GM21360 (cell line): ENCODE measurements at regions not wholly inside any gene's neighbourhood (a gene's known extent, or its start where the extent isn't known, plus 50 kb on each side); places are given as distances from the start of the nearest gene placed in this dataset.

Experiments
- ATAC-seq: cut with Tn5 transposase; IDR thresholded peaks from one replicate; pipeline ENCODE4 v1.9.1; 2021; ENCODE audit warnings: mild to moderate bottlenecking, moderate library complexity; ENCODE audit not compliant: unreplicated experiment

GRCh38 chr7:10212649-10213048 is 761.0 kb upstream of the PHF14 start:
- ATAC-seq = no peak

DNA sequence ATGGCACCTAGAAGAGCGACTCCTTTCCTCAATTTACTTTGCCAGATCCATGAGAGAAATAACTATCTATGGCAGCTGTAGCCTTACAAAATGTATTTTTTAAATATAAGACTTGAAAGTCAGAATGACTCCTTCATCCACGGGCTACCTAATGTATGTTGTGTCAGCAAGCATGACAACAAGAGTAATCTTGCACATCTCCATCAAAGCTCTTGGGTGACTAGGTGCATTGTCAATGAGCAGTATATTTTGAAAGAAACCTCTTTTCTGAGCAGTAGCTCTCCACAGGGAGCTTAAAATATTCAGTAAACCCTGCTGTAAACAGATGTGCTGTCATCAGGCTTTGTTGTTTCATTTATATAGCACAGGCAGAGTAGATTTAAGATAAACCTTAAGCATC is 757.2 kb upstream of the PHF14 start:
- ATAC-seq = no peak

GRCh38 chr7:10221084-10221483 is 752.6 kb upstream of the PHF14 start:
- no peak for ATAC-seq

DNA sequence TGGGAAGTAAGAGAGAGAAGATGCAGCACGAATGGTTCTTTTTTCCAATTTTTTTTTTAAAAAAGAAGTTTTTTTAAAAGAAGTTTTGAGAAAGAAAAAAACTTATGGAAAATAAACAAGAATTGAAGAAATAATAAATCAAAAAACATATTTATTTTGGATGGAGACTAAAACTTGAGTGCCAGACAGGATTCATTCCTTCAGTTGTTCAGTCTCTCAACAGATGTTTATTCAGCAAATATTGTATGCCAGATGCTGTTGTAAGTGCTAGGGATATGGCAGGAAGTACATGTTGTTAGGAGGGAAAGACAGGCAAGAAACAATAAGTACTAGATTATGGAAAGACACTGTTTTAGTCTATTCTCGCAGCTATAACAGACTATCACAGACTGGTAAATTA is 750.7 kb upstream of the PHF14 start:
- no peak for ATAC-seq

GRCh38 chr7:10225275-10225674 is 748.4 kb upstream of the PHF14 start:
- no peak for ATAC-seq

GRCh38 chr7:10237306-10237705 is 736.4 kb upstream of the PHF14 start:
- ATAC-seq = no peak

GRCh38 chr7:10238641-10239040 is 735.0 kb upstream of the PHF14 start:
- no peak for ATAC-seq

DNA sequence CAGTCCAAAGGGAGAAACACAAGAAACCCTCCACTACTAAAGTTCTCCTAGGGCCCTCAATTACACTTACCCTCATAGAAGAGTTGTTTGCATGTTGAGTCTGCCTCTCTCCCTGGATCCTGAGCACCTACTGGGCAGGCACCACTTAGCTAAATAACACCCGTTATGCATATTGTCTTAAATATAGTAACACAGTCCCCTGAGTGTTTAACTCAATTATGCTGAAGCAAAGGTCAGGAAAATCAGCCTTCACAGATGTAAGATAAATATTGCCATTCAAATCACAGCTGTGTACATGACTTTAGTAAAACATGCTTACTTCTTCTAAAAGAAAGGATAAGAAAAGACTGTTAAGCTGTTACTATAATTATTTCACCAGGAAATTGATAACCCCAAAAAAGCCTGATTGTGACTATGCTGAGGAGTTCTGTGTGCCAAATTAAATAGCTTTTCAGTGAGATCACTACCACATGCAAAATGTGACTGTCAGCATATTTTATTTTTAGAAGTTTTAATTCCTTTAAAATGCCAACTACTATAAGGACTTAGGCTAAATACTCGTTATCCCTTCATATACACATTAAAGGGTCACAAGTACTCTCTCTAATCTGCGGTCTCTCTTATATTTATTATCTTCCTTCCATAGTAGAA is 733.9 kb upstream of the PHF14 start:
- no peak for ATAC-seq

DNA sequence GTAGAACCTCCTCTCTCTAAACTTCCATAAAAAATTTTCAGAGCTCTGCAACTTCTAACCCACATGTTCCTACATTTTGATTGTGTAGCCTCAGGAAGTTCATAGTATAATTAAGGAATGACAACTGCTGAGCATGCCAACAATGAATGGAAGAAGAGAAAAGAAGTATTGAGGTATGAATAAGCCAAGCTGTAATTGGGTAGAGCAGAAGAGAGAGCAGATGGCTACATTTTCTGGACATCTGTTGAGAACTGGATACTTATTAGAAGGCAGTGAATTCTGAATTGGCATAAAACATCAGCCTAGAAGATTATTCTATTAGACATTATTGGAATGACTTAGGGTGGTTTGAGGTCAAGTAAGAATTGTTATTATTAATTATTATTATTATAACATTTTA is 728.3 kb upstream of the PHF14 start:
- no peak for ATAC-seq

DNA sequence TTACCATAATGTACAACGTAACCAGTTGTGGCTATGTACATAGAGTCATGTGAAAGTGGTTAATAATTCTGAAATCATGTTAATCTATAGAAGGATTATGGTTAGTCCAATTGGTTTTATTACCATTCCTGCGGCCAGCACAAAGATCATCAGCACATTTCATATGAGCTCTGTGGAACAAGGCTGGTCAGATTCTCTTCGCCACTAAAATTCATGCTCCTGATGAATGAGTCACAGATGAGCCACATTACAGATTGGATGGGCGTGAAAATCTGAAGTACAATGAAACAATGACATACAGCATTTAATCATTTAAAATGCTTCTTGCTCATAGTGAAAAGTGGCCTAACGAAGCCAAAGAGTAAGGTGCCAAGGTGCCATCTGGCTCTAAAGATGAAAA is 716.2 kb upstream of the PHF14 start:
- ATAC-seq = no peak

DNA sequence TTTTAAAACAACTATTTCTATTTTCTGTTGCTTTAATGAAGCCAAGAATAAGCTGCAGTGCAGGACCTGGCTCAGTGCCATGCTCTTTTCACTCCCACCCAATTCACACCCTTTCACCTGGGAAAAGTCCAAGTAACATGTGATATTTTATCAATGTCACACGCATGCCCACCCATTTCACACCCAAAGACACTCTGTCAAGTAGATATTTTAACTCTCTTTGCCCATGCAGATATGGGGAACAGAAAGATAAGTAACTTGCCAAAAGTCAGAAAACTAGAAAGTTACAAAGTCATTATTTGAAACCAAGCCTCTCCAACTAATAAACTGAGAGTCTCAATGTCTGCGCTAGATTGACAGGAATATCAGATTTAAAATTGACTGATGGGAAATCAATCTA is 706.7 kb upstream of the PHF14 start:
- ATAC-seq = no peak

DNA sequence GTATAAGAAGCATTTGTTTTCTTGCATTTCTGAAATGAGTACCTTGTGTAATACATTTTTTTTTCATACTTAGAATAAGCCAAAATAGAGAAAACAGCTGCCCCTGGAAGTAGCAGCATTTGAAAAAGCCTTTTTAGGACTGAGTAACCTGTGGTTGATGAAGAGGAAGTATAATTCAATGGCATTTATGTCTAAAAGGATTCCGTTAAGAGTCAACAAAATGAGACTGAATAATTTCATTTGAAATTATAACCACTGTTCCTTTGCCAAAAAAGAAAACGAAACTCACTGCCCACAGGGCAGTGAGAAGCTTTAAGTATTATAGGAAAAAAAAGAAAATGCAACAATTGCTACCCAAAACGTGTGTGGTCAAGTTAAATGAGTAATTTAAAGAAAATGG is 705.6 kb upstream of the PHF14 start:
- no peak for ATAC-seq

- no peak for ATAC-seq
These were observed 690.8 kb upstream of the PHF14 start for GRCh38 chr7:10282909-10283308.

GRCh38 chr7:10284001-10284400 is 689.7 kb upstream of the PHF14 start:
- no peak for ATAC-seq

DNA sequence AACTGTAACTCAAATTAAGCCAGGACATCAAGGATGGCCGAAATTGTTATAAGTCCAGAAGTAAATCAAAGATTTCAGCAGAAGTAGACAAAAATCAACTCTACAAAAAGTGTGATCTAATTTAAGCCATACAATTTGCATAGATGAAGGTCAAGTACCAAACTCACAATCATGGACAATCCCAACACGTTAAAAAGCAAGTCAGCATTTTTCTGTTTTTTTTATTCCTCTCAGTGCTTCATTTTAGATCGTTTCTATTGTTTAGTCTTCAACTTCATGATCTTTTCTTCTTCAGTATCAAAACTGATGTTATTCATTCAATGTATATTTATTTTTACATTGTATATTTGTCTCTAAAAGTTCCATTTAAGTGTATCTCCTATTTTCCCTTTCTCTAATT is 674.3 kb upstream of the PHF14 start:
- no peak for ATAC-seq

- ATAC-seq = no peak
These were observed 673.1 kb upstream of the PHF14 start for GRCh38 chr7:10300577-10300976.

DNA sequence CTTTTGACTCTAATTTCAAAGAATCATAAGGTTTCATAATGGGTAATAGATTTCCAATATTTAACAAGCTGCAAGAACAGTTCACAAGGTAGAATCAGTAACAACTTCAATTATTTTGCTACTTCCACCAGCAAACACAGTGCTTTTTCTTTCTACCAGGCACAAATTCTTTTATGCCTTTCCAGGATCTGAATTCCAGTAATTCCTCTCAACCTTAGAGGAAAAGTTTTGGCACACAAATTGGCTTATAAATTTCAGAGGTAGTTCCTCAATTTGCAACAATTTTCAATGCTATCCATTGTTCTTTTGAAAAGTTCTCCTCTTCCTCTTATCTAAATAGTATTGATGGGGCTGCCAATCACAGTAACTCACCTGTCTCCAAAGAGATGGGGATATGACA is 665.4 kb upstream of the PHF14 start:
- ATAC-seq = no peak

- no peak for ATAC-seq
These were observed 660.7 kb upstream of the PHF14 start for GRCh38 chr7:10312942-10313341.

DNA sequence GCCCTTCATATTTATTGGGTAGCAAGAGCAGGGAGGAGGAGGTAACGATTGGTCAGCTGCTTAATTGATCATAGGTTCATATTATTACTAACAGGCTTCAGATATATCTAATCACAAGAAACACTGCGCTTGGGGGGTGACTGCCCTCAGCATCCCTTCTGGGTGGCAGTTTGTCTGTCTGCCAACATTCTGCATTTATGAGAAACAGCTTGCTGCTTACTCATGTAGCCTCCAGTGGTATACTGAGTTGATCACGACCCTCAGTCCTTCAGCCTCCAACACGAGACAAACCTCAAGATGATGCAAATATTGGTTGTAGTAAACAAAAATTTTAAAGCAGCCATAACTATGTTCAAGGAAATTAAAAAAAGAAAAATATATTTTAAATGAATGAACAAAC is 657.8 kb upstream of the PHF14 start:
- ATAC-seq = no peak

- ATAC-seq = no peak
These were observed 657.2 kb upstream of the PHF14 start for GRCh38 chr7:10316488-10316887.

GRCh38 chr7:10325395-10325794 is 648.3 kb upstream of the PHF14 start:
- no peak for ATAC-seq

DNA sequence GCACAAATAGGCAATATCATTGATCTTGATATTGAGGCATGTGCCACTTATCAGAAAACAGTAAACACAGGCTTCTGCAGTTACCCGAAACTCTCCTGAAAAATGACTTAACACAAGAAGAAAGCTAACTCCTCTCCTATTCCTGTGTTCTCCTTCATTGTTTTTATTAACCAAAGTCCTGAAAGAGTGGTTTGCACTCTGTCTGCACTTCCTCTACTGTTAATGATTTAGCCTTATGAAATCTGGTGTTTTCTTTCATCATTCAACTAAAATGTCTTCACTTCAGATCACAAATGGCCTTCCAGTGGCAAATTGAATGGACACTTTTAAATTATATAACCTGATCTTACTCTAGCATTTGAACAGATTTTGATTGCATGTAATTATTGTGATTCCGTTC is 630.6 kb upstream of the PHF14 start:
- ATAC-seq = no peak

DNA sequence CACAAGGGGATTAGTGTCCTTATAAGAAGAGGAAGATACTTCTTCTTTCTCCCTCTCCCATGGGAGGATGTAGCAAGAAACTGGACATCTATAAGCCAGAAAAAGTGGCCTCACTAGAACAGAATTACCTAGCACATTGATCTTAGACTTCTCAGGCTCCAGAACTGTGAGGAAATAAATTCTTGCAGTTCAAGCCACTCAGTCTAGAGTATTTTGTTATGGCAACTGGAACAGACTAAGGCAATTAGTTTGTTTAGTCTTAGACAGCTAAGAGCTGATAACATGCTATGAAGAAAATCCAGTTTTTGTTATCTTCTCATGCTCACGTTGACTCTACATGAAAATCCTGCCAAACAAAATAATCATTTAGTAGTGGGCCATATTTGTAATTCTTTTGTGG is 627.6 kb upstream of the PHF14 start:
- ATAC-seq = no peak

- no peak for ATAC-seq
These were observed 617.9 kb upstream of the PHF14 start for GRCh38 chr7:10355816-10356215.
